Vagina (tissue), 2 donors: ENCODE measurements at regions not wholly inside any gene's neighbourhood (a gene's known extent, or its start where the extent isn't known, plus 50 kb on each side); places are given as distances from the start of the nearest gene placed in this dataset.

ENCODE experiments used
- CTCF ChIP-seq, 3 experiments: fragments of 450-650 bp in 2 of 3; fragments of 200-600 bp in 1 of 3; sonication (generic) in 1 of 3; IDR thresholded peaks; one replicate each; pipeline ENCODE4 v1.5.1; 2017 to 2019; ENCODE audit warnings: antibody characterized with exemption in 3 of 3, mild to moderate bottlenecking in 2 of 3, moderate library complexity in 2 of 3
- POLR2A ChIP-seq, 2 donors: fragments of 450-650 bp; IDR thresholded peaks; one replicate each; pipeline ENCODE4 v1.6.1; 2017; ENCODE audit warnings: antibody characterized with exemption in 2 of 2, mild to moderate bottlenecking in 2 of 2, moderate library complexity in 2 of 2

DNA sequence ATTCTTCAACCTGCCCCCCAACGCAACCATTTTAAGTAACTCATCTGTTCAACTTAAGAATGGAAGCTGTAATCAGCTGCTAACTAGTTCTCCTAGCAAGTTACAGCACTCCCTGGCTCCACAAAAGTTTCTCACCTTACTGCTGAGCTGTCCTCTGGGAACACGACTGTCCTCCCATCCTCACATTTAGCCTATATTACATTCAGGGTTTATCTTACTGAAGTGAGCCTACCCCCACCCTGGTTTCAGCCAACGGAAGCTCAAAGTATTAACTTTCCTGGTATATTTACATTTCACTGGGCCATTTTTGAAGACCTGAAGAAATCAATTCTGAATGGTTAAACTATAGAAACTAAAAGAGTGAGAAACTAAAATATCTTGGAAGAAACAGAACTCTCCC, 64.9 kb upstream of the TANK start:
- no peak for TF ChIP-seq CTCF (IDR thresholded peaks at IDR 0.05)
- TF ChIP-seq POLR2A (IDR thresholded peaks at IDR 0.05) = no peak
